NCI-H187 treated with DMSO at 0.1 percent for 48 hours (cell line): ENCODE measurements at regions not wholly inside any gene's neighbourhood (a gene's known extent, or its start where the extent isn't known, plus 50 kb on each side); places are given as distances from the start of the nearest gene placed in this dataset.
"Not testable (repeated sequence)": the region's sequence is repeated elsewhere in the genome, so short reads cannot be mapped to it uniquely, and the experiment has no call there.

Experiments used
- DNase-seq: peaks from one replicate; lab custom pipeline; 2025; lab: John Stamatoyannopoulos, UW

DNA sequence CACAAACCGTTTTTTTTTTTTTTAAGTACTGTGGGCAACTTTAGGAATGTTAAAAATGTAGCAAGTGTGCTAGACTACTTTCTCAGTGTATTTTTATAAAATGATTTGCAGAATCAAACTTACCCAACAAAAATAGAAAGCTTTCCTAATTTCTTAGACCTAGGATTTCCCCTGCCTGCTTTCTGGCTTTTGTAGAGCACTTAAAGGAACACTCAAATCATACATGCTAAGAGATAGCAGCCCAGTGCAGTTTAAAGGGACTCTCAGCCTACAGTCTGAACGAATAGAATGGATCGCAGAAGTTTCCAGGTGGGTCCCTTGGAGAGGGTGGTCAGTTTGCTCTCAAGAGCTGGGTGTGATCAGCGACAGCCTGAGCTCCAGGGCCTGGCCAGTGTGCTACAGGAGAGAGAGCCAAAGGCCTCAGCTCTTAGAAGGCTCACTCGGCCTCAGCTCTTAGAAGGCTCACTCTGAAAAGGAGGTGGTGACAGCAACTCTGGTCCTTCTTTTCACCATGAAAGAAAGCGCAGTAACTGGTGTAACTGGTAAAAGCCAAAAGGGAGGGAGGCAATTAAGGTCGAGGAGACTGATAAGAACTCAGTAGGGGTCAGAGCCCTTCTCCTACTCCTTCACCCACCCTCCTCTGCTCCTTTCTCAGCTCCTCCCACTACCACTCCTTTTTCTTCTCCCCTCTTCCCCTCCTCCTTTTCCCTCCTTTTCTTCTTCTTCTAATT is 142.4 kb downstream of the ZFP64 start:
- DNase-seq = no peak

DNA sequence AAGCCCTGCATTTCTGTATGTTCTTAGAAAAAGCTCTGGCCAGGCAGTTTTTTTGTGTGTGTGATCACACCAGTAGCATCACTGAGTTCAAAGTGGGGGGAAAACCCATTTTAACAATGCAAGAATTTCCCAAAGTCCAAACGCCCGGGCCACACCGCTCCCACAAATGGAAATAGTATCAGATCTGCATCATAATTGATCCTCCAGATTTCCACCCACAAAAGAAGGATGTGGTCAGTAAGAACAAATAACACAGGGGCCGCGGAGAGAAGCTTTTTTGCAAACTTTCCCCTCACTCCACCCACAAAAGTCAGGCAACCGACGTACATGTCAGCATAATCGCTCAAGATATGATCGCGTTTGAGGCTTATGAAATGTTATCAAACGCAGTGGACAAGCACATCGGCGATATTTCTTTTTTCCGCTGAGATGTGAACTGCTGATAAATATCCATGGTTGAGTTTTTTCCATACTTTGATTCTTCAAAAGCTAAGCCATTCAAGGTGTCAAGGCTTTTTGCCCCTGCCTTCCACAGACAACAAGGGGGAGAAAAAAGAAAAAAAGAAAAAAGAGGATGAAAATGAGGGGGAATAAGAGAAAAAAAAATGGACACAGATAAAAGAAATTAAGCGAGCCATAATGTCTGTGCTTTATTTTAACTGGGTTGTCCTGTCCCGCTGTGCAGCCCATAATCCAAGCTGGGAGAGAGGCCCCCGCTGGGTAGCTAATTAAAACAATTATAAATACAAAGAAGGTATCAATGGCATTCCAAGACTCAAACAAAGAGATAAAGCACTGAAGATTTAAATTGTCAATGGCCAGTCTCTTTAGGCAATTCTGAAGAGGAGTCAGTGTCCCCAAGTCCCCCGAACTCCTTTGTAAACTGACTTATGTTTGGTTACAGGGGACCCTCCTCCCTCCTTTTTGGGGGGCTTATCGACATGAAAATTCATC is 143.5 kb downstream of the ZFP64 start:
- DNase-seq = no peak

DNA sequence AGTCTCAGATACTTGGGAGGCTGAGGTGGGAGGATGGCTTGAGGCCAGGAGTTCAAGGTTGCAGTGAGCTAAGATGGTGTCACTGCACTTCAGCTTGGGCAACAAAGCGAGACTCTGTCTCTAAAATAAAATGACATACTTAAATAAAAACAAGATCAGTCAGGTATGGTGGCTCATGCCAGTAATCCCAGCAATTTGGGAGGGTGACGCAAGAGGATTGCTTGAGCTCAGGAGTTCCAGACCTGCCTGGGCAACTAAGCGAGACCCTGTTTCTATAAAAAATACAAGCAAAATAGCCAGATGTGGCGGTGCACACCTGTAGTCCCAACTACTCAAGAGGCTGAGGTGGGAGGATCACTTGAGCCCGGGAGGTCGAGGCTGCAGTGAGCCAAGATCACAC is 149.6 kb downstream of the ZFP64 start:
- no peak for DNase-seq

DNA sequence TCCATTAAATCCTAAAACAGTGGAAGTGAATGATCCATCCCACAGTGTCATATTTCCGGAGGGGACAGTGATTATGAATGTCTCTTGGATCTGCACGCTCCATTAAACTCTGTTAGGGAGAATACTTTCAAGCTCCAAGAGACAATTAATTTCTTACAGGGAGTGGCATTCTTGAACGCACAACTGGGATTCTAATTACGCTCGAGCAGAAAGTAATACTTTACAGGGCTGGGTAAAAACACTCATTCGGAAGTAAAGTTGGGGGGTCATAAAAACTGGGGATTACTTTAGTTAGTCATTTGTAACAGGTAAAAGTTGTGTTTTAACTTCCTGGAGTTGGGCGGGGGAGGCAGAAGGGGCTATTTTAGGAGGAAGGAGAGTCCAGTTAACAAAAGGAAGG is 151.8 kb downstream of the ZFP64 start:
- no peak for DNase-seq

DNA sequence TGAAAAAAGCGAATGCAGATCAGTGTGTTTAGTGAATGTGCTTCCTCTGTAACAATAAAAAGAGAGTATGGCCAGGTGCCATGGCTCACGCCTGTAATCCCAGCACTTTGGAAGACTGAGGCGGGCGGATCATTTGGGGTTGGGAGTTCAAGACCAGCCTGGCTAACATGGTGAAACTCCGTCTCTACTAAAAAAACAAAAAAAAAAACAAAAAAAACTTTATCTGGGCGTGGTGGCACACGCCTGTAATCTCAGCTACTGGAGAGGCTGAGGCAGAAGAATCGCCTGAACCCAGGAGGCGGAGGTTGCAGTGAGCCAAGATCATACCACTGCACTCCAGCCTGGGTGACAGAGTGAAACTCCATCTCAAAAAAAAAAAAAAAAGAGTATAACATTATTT is 152.9 kb downstream of the ZFP64 start:
- not testable (repeated sequence) for DNase-seq

DNA sequence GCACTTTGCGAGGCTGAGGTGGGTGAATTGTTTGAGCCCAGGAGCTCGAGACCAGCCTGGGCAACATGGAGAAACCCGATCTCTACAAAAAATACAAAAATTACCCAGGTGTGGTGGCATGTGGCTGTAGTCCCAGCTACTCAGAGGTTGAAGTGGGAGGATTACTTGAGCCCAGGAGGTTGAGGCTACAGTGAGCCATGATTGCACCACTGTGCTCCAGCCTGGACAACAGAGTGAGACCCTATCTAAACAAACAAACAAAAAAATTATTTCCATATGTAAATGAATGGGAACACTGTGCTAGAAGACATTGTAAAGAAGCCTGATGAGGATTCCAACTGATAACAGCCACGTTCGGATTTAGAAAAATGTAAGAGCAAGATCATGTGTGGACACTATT is 154.2 kb downstream of the ZFP64 start:
- DNase-seq = no peak

DNA sequence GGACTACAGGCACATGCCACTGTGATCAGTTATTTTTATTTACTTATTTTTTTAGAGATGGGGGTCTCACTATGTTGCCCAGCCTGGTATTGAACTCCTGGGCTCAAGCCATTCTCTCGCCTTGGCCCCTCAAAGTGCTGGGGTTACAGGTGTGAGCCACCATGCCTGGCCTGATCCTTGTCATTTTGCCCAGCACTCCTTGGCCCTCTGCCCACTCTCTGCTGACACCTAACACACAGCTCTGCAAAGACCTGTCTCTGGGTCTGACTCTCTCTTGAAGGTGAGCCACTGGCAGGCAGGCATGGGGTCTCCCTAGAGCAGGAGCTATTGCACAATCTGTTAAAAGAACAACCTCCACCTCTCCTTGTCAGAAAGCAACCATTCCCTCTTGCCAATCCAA is 155.6 kb downstream of the ZFP64 start:
- no peak for DNase-seq

DNA sequence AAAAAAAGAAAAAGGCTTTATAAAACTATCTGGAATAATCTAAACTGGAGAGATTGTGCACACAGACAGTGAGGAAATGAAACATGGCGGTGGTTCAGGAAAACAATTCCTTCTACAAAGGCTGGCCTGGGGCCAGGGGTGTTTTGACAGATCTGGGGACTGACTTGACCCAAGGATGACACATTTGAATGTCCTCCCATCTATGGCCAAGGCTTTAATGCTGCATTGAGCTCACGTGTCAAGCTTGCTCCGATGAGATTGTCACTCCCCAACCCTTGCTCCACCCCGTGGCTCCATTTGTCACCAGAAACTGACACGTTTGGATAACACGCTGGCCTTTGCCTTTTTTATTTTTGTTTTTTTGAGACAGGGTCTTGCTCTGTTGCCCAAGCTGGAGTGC is 156.1 kb downstream of the ZFP64 start:
- no peak for DNase-seq

DNA sequence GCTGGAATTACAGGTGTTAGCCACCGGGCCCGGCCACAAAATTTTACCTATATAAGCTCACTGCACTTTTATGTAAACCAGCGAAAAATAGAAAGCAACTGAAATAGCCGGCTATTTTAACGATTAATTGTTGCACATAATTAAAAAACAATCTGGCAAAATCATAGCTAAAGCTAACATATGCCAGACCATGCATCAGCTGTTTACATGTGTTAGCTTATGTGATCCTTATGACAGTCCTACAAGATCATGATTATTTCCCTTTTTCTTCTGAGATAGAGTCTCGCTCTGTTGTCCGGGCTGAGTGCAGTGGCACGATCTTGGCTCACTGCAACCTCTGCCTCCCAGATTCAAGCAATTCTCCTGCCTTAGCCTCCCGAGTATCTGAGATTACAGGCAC is 157.0 kb downstream of the ZFP64 start:
- no peak for DNase-seq

DNA sequence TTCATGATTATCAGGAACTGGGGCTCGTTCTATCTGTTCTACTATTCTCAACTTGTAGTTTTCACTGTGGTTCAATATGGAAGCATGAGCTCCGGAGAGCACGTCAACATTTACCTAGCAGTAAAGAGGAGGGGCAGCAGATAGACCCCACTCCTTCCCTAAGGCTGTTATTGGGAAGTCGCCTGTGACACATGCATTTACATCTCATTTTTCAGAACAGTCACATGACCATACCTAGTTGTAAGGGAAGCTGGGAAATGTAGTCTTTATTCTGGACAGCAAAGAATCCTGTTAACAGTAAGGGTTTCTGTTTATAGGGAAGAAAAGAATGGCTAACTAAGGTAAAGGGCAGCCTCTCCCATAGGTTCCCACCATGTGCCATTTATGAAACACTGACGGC is 158.3 kb downstream of the ZFP64 start:
- no peak for DNase-seq

DNA sequence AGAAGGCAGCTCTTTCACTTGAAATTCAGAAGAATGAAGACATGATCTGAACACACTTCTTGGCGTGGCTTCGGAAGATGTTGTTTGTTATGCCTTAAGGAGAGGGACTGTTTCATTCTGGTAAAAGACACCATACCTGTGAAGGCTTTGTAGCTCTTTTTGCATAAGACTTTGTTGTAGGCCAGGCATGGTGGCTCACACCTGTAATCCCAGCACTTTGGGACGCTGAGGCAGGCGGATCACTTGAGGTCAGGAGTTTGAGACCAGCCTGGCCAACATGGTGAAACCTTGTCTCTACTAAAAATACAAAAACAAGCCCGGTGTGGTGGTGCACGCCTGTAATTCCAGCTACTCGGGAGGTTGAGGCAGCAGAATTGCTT is 159.3 kb downstream of the ZFP64 start:
- DNase-seq = not testable (repeated sequence)

DNA sequence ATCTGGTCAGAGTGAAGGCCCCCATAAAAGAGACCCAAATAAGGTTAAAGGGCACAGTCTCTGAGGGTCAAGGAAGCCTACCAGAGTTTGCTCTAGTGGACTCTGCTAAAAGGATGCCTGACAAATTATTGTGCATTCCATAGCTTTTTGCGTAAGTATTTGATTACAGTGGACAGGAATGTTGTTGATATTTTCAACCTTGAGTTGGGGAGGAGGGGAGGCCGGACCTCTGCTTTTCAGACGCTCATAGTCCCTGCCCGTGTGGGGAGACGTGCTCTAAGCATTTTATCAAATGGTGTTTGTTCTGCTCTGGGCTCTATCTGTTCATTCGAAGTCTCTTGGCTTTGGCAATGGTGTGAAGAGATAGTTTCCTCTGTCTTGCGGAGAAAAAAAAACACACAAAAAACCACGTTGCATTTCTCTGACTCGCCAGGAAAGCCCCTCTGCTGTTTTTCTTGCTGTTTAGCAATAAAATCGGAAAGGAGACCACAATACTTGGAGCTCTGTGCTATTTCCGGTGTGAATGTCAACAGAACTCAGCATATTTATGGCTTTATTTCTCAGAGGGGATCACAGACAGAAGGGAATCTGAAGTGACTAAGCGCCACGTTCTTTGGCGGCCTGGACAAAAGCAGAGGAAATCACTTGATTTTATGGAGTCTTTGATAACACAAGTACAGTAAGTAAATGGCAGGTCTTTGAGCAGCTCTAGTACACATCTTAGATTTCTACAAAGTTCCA is 159.8 kb downstream of the ZFP64 start:
- DNase-seq = no peak

DNA sequence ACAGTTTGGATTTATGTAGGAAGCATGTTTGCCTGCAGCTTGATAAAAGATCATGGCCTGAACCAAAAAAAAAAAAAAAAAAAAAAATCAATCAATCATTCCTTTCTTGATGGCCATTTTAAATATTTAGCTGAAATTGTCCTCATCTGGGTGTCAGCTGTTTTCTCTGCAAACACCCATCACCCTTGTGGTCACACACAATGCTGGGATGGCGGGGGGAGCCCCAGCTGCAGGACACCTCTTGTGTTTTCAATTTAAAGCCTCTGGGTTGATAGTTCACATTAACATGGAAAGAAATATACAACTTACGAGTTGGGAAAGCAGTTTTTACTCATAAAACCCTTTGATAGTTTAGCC is 160.4 kb downstream of the ZFP64 start:
- DNase-seq = no peak

DNA sequence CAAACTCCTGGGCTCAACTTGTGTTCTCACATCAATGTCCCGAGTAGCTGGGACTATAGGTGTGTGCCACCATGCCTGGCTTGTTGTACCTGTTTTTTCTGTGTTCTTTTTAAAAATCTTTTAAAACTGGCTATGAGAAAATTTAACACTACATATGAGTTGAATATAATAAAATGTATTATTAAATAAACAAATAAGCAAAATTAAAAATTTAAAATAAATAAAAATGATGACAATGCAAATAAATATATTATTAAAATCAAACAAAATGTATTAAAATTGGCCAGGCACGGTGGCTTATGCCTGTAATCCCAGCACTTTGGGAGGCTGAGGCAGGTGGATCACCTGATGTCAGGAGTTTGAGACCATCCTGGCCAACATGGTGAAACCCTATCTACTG is 162.4 kb downstream of the ZFP64 start:
- not testable (repeated sequence) for DNase-seq

DNA sequence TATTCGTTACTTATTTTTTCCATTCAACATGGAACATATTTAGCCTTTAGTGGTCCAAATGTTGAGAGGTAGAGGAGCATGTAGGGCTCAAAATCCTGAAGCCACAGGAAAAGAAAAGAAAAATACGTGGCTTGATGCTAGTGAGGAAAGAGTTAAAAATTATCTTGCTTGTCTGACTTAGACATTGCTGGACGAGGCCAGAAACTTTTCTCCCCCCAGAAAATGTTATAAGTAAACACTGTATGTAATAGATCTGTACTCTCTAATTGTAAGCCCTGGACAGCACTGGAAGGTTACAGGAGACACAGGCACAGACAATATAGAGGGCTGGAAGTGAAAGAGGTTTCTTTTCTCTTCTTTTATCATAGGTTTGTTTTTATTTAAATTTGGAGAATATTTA is 165.6 kb downstream of the ZFP64 start:
- no peak for DNase-seq

DNA sequence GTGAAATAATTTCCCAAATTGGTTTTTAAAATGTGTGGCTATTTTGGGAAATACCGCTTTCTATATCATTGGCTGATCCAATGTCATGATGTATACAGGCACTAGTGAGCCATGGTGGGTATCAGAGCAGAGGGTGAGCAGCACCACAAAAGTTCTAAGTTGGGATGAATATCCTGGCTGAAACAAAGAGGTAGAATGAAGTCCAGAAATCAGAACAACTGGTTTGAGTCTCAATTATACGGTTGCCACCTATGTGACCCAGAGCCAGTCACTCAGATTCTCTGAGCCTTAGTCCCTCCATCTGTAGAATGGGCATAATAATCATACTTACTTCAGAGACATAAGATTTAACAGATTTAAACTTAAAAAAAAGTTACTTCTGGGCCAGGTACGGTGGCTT is 172.3 kb downstream of the ZFP64 start:
- DNase-seq = no peak

DNA sequence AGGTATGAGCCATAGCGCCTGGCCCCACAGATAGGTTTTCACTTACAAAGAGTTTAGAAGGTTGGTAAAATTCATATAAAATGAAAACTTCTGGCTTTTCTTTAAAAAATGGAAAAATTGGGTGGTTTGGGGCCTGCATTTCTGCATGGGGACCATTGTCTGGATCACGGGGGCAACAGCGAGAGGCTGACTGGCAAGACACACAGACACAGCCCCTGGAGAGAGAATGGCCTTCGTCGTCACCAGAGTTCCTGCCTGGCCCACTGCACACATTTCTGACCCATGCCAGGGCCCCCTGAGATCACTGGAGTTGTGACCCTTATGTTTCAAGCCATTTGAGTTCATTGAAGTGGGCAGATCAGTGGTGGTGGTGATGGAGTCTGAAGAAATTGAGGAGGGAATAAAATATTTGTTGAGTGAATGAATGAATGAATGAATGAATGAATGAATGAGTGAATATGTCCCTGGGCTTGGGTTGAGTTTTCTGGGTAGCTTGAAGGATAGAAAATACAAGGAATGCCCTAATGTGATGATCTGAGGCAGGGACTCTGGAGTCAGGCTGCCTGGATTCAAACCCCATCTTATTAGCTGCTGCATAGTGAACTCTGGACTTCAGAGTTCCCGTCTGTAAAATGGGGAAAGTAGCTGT is 173.8 kb downstream of the ZFP64 start:
- DNase-seq = no peak

DNA sequence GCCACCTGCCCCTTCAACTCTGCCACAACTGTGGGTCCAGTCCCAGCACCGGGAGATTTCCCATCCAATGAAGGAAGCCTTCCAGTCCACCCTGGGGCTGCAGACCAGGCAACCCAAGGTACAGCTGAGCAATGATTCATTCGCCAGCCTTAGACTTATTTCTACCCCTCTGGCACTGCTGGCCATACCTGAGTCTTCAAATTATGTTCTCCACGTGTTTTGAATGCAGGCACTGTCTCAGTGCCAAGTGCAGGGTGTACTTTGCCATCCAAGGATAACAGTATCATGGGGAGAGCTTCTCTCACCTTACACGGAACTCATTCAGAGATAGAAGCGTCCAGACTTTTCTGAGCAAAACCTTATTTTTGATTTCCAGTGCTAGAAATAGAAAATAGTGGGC is 175.6 kb downstream of the ZFP64 start:
- no peak for DNase-seq

DNA sequence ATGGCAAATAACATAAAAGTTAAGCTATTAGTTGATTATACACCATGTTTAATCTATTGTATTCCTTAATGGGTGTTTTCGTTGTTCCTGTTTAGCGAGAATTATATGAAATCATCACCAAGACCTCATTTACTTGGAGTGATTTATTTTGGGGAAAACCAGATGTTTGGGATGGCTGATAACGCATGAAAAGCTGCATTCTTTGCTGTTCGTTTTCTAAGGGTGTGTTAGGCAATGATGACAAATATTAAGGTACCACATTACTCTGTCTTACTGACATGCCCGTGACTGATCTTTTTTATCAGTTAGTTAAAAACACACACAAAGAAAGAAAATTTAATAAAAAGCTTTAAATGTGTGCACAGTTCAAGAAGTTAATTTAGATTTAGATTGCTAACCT is 176.4 kb downstream of the ZFP64 start:
- no peak for DNase-seq

DNA sequence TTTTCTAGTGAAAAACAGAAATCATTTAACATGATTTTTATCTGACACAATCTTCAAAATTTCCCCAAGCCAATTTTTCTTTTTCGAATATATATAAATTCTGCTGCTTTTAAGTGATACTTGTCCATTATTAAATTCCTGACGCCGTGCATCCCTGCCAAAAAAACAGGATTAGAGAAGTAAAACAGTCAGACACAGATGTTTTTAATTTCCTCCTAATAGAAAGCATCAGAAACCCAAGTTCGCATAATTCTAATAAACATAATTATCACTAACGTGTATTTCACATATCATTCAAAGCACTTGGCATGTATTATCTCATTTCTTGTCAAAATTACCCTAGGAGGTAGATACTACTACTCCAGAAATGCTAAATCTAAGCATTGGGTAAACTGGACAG is 179.5 kb downstream of the ZFP64 start:
- DNase-seq = no peak

DNA sequence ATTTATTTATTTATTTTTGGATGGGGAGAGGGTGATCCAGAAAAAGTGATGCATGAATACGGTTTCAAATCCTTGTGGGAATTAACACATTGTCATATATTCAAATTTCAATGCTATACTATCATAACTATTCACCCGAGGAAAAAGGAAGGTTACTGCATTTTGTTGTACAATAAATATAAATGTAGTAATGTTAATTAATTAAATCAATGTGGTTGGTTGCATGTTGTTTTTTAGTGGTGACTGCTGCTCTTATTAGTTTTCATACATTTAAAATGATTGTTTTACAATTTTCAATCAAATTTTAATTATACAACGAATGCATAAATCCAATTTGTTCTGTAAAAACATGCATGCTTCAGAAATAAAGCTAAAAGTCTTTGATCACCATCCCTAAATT is 180.5 kb downstream of the ZFP64 start:
- no peak for DNase-seq

DNA sequence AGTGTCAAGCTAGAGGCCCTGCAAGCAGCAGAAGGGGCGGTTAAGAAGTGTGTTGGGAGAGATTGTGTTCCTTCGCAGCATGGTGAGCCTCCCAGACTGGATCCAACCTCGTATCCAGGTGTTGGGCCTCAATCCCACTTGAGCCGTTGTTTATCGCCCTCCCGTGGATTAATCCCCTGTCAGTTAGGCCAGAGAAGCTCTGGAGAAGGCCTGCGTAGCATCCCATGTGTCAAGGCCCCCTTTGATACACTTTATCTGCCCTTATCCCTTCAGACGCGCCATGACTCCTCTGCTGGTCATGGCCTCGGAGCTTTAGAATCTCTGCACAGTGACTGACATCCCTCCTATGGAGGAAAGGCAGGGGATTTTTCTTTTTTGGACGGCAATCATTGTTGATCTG is 181.0 kb downstream of the ZFP64 start:
- no peak for DNase-seq
